ENCODE measurements at regions not wholly inside any gene's neighbourhood (a gene's known extent, or its start where the extent isn't known, plus 50 kb on each side); places are given as distances from the start of the nearest gene placed in this dataset.

DNA sequence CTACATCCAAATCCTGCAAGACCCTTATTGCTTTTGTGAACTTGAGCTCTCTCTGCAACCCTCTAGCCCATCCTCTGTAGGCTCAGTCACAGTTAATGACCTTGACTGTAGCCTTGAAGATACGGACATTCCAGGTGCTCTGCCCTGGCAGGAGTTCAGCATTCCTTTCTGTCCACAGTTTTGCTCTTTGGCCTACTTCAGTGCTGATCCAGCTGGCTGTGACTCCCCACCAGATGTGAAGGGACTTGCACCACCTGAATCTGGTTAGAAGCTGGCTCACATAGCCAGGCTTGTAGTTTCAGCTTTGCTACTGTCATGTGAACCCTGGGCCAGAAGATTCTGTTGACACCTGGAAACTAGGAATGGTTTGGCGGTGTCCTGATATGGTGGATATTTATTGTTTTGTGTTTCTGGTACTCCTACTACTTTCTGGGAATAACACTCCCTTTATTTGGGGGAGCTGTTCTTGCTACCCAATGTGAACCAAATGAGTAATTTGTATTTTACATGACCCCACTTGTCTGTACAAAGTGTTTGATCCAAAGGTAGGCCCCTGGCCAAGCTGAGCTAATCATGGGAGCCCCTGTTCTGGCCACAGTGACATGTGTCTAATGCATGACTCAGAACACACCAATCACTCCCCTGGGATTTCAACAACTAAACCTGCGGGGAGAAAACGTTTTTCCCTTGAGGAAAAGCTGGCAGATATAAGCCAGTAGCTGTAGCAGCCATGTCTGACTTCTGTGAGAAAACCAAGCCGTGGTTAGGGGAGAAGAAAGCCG, 73.4 kb downstream of the CDCA7 start:
- TF ChIP-seq, protein P1, sequence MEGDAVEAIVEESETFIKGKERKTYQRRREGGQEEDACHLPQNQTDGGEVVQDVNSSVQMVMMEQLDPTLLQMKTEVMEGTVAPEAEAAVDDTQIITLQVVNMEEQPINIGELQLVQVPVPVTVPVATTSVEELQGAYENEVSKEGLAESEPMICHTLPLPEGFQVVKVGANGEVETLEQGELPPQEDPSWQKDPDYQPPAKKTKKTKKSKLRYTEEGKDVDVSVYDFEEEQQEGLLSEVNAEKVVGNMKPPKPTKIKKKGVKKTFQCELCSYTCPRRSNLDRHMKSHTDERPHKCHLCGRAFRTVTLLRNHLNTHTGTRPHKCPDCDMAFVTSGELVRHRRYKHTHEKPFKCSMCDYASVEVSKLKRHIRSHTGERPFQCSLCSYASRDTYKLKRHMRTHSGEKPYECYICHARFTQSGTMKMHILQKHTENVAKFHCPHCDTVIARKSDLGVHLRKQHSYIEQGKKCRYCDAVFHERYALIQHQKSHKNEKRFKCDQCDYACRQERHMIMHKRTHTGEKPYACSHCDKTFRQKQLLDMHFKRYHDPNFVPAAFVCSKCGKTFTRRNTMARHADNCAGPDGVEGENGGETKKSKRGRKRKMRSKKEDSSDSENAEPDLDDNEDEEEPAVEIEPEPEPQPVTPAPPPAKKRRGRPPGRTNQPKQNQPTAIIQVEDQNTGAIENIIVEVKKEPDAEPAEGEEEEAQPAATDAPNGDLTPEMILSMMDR (IDR thresholded peaks at IDR 0.05) = no peak
- TF ChIP-seq POLR2AphosphoS5 (IDR thresholded peaks at IDR 0.05) (peak in 1 of 3 donors; percentile 20), EP300 (IDR thresholded peaks at IDR 0.05) (no peak)

Data from stomach (tissue), 4 donors.